GM06990 (cell line): ENCODE measurements at regions not wholly inside any gene's neighbourhood (a gene's known extent, or its start where the extent isn't known, plus 50 kb on each side); places are given as distances from the start of the nearest gene placed in this dataset.

ENCODE experiments used
- DNase-seq: peaks from one replicate; pipeline ENCODE4 v3.0.0-alpha.2; 2011; ENCODE audit not compliant: insufficient read length; ENCODE audit errors: extremely low read depth
- H3K27me3 ChIP-seq: replicated peaks from 2 replicates; pipeline ENCODE4 v1.6.0; 2011; ENCODE audit warnings: low read length; ENCODE audit not compliant: control insufficient read depth, insufficient read depth
- H3K36me3 ChIP-seq: 2 replicates; pipeline ENCODE4 v1.5.1; 2011; ENCODE audit warnings: low read length; ENCODE audit not compliant: control insufficient read depth, insufficient read depth
- H3K4me3 ChIP-seq: replicated peaks from 2 replicates; pipeline ENCODE4 v1.5.1; 2011; ENCODE audit warnings: low read depth, mild to moderate bottlenecking, control low read depth, low read length
- CTCF ChIP-seq: IDR thresholded peaks from 2 replicates; pipeline ENCODE4 v1.5.1; 2011; ENCODE audit warnings: low read length, control low read depth, mild to moderate bottlenecking, inconsistent platforms; ENCODE audit not compliant: insufficient read depth, poor library complexity, severe bottlenecking

DNA sequence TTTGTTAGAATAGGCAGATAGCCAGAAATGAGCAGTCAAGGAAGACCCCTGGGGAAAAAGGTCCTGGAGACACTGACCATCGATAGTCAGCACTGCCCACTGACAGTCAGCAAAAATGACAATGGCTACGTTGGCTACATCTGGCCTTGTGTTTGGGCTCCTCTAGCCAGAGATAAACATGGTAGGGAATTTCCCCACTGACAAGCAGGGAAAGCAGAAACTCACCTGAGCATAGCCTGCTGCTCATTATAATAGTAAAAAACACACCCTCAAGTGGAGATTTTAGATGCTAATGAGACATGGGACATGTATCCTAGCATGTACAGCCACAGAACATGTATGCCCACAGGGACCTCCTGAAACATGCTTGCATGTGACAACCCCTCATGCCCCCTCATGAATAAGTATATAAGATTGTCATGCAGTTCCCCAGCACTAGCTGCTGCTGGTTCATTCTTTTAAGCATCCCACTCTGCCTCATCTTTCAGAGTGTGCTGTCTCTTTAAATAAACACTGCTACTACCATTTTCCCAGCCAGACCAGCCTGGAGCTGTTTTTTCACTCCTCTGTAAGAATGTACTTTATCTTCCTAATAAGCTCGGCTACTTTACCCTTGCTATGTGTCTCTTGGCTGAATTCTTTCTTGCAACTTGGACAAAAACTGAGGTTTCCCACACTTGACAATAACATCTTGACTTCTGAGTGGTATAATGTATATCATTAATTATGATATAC lies 550.1 kb upstream of the CDH8 start:
- no peaks in the 10 kb centered on the region for H3K27me3 ChIP-seq
- no peak for DNase-seq
- H3K36me3 ChIP-seq = no peaks in the 10 kb centered on the region
- H3K4me3 ChIP-seq = no peak overlapping the region
- no peak for TF ChIP-seq CTCF

- no peaks in the 10 kb centered on the region for H3K27me3 ChIP-seq
- DNase-seq = no peak
- no peaks in the 10 kb centered on the region for H3K36me3 ChIP-seq
- H3K4me3 ChIP-seq = no peak overlapping the region
- no peak for TF ChIP-seq CTCF
Observed at GRCh38 chr16:62585041-62585545, 548.9 kb upstream of the CDH8 start.

DNA sequence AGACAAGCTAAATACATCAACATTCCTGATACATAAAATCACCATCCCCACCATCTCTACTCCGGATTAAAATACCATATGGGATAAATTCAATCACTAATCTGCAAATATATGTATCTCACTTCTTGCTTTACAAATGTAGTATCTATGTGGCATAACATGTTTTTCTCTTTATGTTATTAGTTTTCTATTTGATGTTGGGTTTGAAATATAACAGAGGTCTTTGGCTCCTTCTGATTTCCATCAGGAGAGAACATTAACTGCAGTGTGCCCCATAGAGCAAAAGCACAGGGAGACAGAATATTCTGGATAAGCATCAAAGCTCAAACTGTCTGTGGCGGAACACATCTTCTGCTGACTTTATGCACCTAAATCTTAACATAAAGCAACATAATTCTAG lies 547.2 kb upstream of the CDH8 start:
- H3K4me3 ChIP-seq = no peak overlapping the region
- no peak for TF ChIP-seq CTCF
- no peaks in the 10 kb centered on the region for H3K36me3 ChIP-seq
- no peak for DNase-seq
- no peaks in the 10 kb centered on the region for H3K27me3 ChIP-seq

GRCh38 chr16:62573466-62573865 lies 537.2 kb upstream of the CDH8 start:
- no peak for TF ChIP-seq CTCF
- H3K36me3 ChIP-seq = no peaks in the 10 kb centered on the region
- H3K27me3 ChIP-seq = no peaks in the 10 kb centered on the region
- no peak overlapping the region for H3K4me3 ChIP-seq
- DNase-seq = no peak

GRCh38 chr16:62568926-62569325 lies 532.7 kb upstream of the CDH8 start:
- no peaks in the 10 kb centered on the region for H3K36me3 ChIP-seq
- no peaks in the 10 kb centered on the region for H3K27me3 ChIP-seq
- no peak for TF ChIP-seq CTCF
- no peak for DNase-seq
- no peak overlapping the region for H3K4me3 ChIP-seq
